CD4-positive, alpha-beta T cell (primary cell): ENCODE measurements at regions not wholly inside any gene's neighbourhood (a gene's known extent, or its start where the extent isn't known, plus 50 kb on each side); places are given as distances from the start of the nearest gene placed in this dataset.

Experiments used
- ATAC-seq: fragments of 200-7000 bp; cut with Tn5 transposase; one replicate; pipeline ENCODE4 v1.10.0; 2022; ENCODE audit warnings: mild to moderate bottlenecking; ENCODE audit not compliant: poor library complexity
- CTCF ChIA-PET: fragments of 350-600 bp; sonication (Branson Sonifier 250); formaldehyde crosslinking; loops from one replicate; lab custom pipeline; 2021; ENCODE audit warnings: antibody characterized with exemption, inconsistent platforms; lab: Charles Lee
- POLR2A ChIA-PET: fragments of 350-600 bp; sonication (Branson Sonifier 250); formaldehyde crosslinking; loops from one replicate; lab custom pipeline; 2021; ENCODE audit warnings: antibody characterized with exemption, inconsistent platforms; lab: Charles Lee
- DNase-seq, 14 experiments: peaks; one replicate each; pipeline ENCODE4 v3.0.0-alpha.2; 2013 to 2020; ENCODE audit warnings: mixed read lengths in 2 of 14
- H3K27ac ChIP-seq, 2 donors: one replicate each; pipeline versions ENCODE4 v1.5.1 to v1.7.0; 2013; ENCODE audit warnings: low read length in 2 of 2, low read depth in 1 of 2, mild to moderate bottlenecking in 1 of 2
- H3K27me3 ChIP-seq, 2 experiments: 1 replicate in 1 of 2; 2 replicates in 1 of 2; pipeline versions ENCODE4 v1.6.1 to v1.7.0; 2013; ENCODE audit warnings: low read length in 2 of 2, control low read depth in 1 of 2, mild to moderate bottlenecking in 1 of 2, moderate library complexity in 1 of 2; ENCODE audit not compliant: insufficient read depth in 2 of 2, control insufficient read depth in 1 of 2
- H3K36me3 ChIP-seq: one replicate; pipeline ENCODE4 v1.6.1; 2013; ENCODE audit warnings: low read length, control low read depth; ENCODE audit not compliant: insufficient read depth
- H3K4me1 ChIP-seq: one replicate; pipeline ENCODE4 v1.6.1; 2013; ENCODE audit warnings: low read length, control low read depth; ENCODE audit not compliant: insufficient read depth
- H3K4me3 ChIP-seq: one replicate; pipeline ENCODE4 v1.5.1; 2013; ENCODE audit warnings: mild to moderate bottlenecking, low read length, moderate library complexity
- H3K9me3 ChIP-seq, 2 experiments: 1 replicate in 1 of 2; 2 replicates in 1 of 2; pipeline versions ENCODE4 v1.6.1 to v1.7.0; 2013; ENCODE audit warnings: low read length in 2 of 2, mild to moderate bottlenecking in 2 of 2, control low read depth in 1 of 2, moderate library complexity in 1 of 2; ENCODE audit not compliant: control insufficient read depth in 1 of 2, insufficient read depth in 1 of 2
- H3K27ac Mint-ChIP-seq: one replicate; pipeline ENCODE4 v1.8.0; 2020; ENCODE audit warnings: mixed read lengths
- H3K27me3 Mint-ChIP-seq: one replicate; pipeline ENCODE4 v1.8.0; 2021; ENCODE audit warnings: mixed read lengths
- H3K36me3 Mint-ChIP-seq: one replicate; pipeline ENCODE4 v1.8.0; 2021; ENCODE audit warnings: low read depth, mixed read lengths
- H3K4me1 Mint-ChIP-seq: one replicate; pipeline ENCODE4 v1.8.0; 2021; ENCODE audit warnings: low read depth, mixed read lengths
- H3K4me3 Mint-ChIP-seq: one replicate; pipeline ENCODE4 v1.8.0; 2020; ENCODE audit warnings: mild to moderate bottlenecking, mixed read lengths
- H3K9me3 Mint-ChIP-seq: one replicate; pipeline ENCODE4 v1.8.0; 2020; ENCODE audit warnings: mixed read lengths
- intact Hi-C, 2 experiments: fragments of 100-400 bp; cut with DNase I in 1 of 2; cut with micrococcal nuclease in 1 of 2; formaldehyde crosslinking; loops; one replicate each; pipeline versions ENCODE4 v1.15.1 to v1.9.0; 2023 to 2025; cut with DNase I, micrococcal nuclease
- TF ChIP-seq, protein P1 (sequence below): fragments of 200-600 bp; IDR thresholded peaks from one replicate; pipeline ENCODE4 v1.8.0; 2022; ENCODE audit warnings: antibody characterized with exemption, mild to moderate bottlenecking

DNA sequence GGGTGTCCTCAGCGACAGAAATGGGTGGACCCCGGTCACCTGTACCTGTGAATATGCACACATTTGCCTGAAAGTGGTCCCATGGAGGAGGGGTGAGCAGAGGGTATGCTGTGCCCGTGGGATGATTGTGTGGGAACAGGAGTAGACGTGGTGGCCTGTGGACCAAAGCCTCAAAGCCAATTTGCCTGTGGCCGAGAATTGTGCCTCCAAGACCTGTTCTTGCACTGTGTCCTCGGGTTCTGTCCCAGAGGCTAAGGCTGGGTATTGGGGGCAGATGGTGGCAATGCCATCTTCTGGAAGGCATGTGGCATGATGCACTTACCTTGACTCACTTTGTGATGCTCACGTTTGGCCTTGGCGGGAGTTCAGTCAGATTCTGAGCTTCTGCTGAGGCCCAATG, 351.0 kb downstream of the TCERG1L start:
- H3K4me1 ChIP-seq = no peaks in the 10 kb centered on the region
- TF ChIP-seq, protein P1, sequence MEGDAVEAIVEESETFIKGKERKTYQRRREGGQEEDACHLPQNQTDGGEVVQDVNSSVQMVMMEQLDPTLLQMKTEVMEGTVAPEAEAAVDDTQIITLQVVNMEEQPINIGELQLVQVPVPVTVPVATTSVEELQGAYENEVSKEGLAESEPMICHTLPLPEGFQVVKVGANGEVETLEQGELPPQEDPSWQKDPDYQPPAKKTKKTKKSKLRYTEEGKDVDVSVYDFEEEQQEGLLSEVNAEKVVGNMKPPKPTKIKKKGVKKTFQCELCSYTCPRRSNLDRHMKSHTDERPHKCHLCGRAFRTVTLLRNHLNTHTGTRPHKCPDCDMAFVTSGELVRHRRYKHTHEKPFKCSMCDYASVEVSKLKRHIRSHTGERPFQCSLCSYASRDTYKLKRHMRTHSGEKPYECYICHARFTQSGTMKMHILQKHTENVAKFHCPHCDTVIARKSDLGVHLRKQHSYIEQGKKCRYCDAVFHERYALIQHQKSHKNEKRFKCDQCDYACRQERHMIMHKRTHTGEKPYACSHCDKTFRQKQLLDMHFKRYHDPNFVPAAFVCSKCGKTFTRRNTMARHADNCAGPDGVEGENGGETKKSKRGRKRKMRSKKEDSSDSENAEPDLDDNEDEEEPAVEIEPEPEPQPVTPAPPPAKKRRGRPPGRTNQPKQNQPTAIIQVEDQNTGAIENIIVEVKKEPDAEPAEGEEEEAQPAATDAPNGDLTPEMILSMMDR = no peak
- no peaks in the 10 kb centered on the region for H3K27me3 Mint-ChIP-seq
- ATAC-seq (no peak), DNase-seq (no peak)
- no peaks in the 10 kb centered on the region for H3K9me3 Mint-ChIP-seq
- ChIA-PET POLR2A (no interaction called here), CTCF (no interaction called here)
- H3K9me3 ChIP-seq = peaks cover 0 to 22% of the 10 kb centered on the region in 2 experiments
- no peak overlapping the region for H3K4me3 Mint-ChIP-seq
- H3K27ac Mint-ChIP-seq = no peak overlapping the region
- H3K27ac ChIP-seq = no peak overlapping the region
- no peaks in the 10 kb centered on the region for H3K27me3 ChIP-seq
- H3K36me3 ChIP-seq = no peaks in the 10 kb centered on the region
- intact Hi-C loops = no loop called here
- H3K4me3 ChIP-seq = no peak overlapping the region
- H3K36me3 Mint-ChIP-seq = no peaks in the 10 kb centered on the region
- H3K4me1 Mint-ChIP-seq = no peaks in the 10 kb centered on the region

DNA sequence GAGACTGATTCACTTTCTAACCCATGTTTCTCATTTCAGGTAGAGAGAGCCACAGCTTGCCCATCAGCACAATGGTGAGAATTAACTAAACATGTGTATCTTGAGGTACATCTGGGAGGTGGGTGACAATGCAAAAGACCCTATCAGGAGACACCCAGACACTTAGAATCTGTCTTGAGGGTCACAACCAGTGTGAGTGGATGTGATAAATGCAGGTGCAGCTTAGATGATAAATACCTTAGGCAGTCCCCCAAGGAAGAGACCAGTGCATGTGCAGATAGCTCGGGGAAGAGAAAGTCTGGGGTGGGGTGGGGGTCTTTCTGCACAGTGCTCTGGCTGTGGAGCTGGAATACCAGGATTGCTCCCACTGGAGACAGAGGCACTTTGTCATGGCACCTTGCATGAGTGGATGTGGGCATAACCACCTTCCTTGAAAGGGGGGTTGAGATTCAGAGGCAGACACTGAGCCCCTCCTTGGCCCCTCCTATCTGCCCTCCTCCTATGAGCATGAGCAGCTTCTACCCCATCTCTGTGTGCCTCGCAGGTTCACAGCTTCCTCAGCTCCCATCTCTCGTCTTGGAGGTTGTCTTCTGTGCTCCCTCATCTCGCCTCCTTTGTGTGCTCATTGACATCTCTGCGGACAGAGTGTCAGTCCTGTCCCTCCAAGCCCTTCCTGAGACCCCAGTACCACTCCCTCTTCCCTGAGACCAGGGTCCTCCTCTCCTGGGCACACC, 349.8 kb downstream of the TCERG1L start:
- DNase-seq = no peak
- no peak overlapping the region for H3K27ac Mint-ChIP-seq
- Histone ChIP-seq H3K27me3 (no peaks in the 10 kb centered on the region), H3K4me3 (no peak overlapping the region), H3K27ac (no peak overlapping the region), H3K36me3 (no peaks in the 10 kb centered on the region), H3K9me3 (peaks cover 0 to 22% of the 10 kb centered on the region in 2 experiments), H3K4me1 (no peaks in the 10 kb centered on the region)
- no peaks in the 10 kb centered on the region for H3K27me3 Mint-ChIP-seq
- ChIA-PET CTCF (no interaction called here), POLR2A (no interaction called here)
- no peaks in the 10 kb centered on the region for H3K9me3 Mint-ChIP-seq
- H3K36me3 Mint-ChIP-seq = no peaks in the 10 kb centered on the region
- no peak overlapping the region for H3K4me3 Mint-ChIP-seq
- TF ChIP-seq, protein P1 = no peak
- ATAC-seq = no peak
- intact Hi-C loops = no loop called here
- H3K4me1 Mint-ChIP-seq = no peaks in the 10 kb centered on the region

DNA sequence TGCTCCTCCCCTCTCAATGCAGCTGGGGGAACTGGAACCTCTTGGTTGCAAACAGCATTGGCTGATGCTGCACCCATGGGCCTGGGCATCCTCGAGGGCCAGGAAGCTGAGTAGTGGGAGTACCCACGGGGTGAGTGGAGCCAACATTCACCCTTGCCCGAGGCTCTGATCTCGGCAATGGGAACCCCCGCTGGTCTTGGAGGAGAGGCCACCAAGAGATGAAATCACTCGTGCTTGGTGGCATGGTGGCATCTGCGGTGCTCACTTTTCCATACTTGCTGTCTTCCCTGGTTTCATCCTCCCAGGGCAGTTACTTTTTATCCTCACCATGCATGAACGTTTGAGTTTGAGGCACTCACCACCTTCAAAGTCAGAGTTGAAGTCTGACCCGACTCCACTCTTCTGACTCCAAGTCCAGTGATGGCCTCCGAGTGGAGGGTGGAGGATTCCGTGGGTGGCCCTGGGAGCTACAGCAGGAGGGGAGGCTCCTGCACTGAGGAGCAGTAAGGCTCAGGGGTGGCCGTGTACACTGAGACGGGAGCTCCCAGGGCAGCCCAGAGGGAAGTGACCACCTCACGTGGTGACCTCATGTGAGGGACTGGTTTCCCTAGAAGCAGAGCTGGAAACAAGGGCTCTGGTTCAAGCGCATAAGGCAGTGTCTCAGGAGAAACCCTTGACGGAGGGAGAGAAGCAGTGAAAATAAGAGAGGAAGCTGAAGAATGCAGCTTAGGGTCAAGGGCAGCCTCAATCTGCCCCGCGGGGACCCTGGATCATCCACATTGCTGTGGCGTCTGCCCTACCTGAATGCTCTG, 349.1 kb downstream of the TCERG1L start:
- intact Hi-C loops = no loop called here
- H3K36me3 Mint-ChIP-seq = no peaks in the 10 kb centered on the region
- H3K4me1 ChIP-seq = no peaks in the 10 kb centered on the region
- no peak overlapping the region for H3K4me3 Mint-ChIP-seq
- no peak overlapping the region for H3K4me3 ChIP-seq
- no peaks in the 10 kb centered on the region for H3K9me3 Mint-ChIP-seq
- TF ChIP-seq, protein P1 = no peak
- no peak overlapping the region for H3K27ac ChIP-seq
- DNase-seq = no peak
- no peaks in the 10 kb centered on the region for H3K27me3 Mint-ChIP-seq
- H3K36me3 ChIP-seq = no peaks in the 10 kb centered on the region
- H3K9me3 ChIP-seq = peaks cover 0 to 22% of the 10 kb centered on the region in 2 experiments
- no peak overlapping the region for H3K27ac Mint-ChIP-seq
- ChIA-PET POLR2A (no interaction called here), CTCF (no interaction called here)
- no peaks in the 10 kb centered on the region for H3K4me1 Mint-ChIP-seq
- H3K27me3 ChIP-seq = no peaks in the 10 kb centered on the region
- ATAC-seq = no peak
